SK-MEL-5 (cell line): ENCODE measurements at regions not wholly inside any gene's neighbourhood (a gene's known extent, or its start where the extent isn't known, plus 50 kb on each side); places are given as distances from the start of the nearest gene placed in this dataset.
"Not testable (repeated sequence)": the region's sequence is repeated elsewhere in the genome, so short reads cannot be mapped to it uniquely, and the experiment has no call there.

ENCODE experiments used
- DNase-seq: peaks from one replicate; pipeline ENCODE4 v3.0.0-alpha.2; 2016; ENCODE audit warnings: low read depth, low spot score
- in situ Hi-C: cut with HindIII; loops from 2 replicates; pipeline ENCODE4 v1.10.0; 2016; ENCODE audit warnings: low sequenced_read_pairs, high pct_unique_total_duplicates, low pct_unique_long_range_greater_than_20kb

GRCh38 chr14:85319101-85319500, 210.8 kb upstream of the FLRT2 start:
- in situ Hi-C loops = no loop called here
- no peak for DNase-seq

- DNase-seq = no peak
- in situ Hi-C loops = no loop called here
Observed at GRCh38 chr14:85319998-85320630, 209.8 kb upstream of the FLRT2 start.

- DNase-seq = no peak
- in situ Hi-C loops = no loop called here
Observed at GRCh38 chr14:85325134-85326017, 204.6 kb upstream of the FLRT2 start.

GRCh38 chr14:85332401-85332800, 197.5 kb upstream of the FLRT2 start:
- in situ Hi-C loops = no loop called here

GRCh38 chr14:85333313-85333712, 196.6 kb upstream of the FLRT2 start:
- in situ Hi-C loops = no loop called here
- DNase-seq = no peak

More at GRCh38 chr14:85332401-85332800, 197.5 kb upstream of the FLRT2 start:
- no peak for DNase-seq

GRCh38 chr14:85333841-85334240, 196.1 kb upstream of the FLRT2 start:
- in situ Hi-C loops = no loop called here

GRCh38 chr14:85334316-85334715, 195.6 kb upstream of the FLRT2 start:
- no peak for DNase-seq
- in situ Hi-C loops = no loop called here

More at GRCh38 chr14:85333841-85334240, 196.1 kb upstream of the FLRT2 start:
- DNase-seq = no peak

- in situ Hi-C loops = no loop called here
- no peak for DNase-seq
Observed at GRCh38 chr14:85336257-85336656, 193.7 kb upstream of the FLRT2 start.

GRCh38 chr14:85336817-85337216, 193.1 kb upstream of the FLRT2 start:
- in situ Hi-C loops = no loop called here
- DNase-seq = no peak

- no peak for DNase-seq
- in situ Hi-C loops = no loop called here
Observed at GRCh38 chr14:85338895-85339294, 191.0 kb upstream of the FLRT2 start.

- no peak for DNase-seq
- in situ Hi-C loops = no loop called here
Observed at GRCh38 chr14:85342858-85343607, 186.9 kb upstream of the FLRT2 start.

GRCh38 chr14:85344171-85344570, 185.8 kb upstream of the FLRT2 start:
- no peak for DNase-seq
- in situ Hi-C loops = no loop called here

GRCh38 chr14:85344847-85345570, 184.9 kb upstream of the FLRT2 start:
- DNase-seq = no peak
- in situ Hi-C loops = no loop called here

GRCh38 chr14:85350667-85351066, 179.3 kb upstream of the FLRT2 start:
- no peak for DNase-seq
- in situ Hi-C loops = no loop called here

- in situ Hi-C loops, DNase-seq: not testable (repeated sequence)
Observed at GRCh38 chr14:85352588-85352987, 177.4 kb upstream of the FLRT2 start.

- in situ Hi-C loops = no loop called here
- no peak for DNase-seq
Observed at GRCh38 chr14:85357120-85357519, 172.8 kb upstream of the FLRT2 start.

GRCh38 chr14:85358136-85358785, 171.7 kb upstream of the FLRT2 start:
- DNase-seq = no peak
- in situ Hi-C loops = no loop called here
